ENCODE measurements at regions not wholly inside any gene's neighbourhood (a gene's known extent, or its start where the extent isn't known, plus 50 kb on each side); places are given as distances from the start of the nearest gene placed in this dataset.

DNA sequence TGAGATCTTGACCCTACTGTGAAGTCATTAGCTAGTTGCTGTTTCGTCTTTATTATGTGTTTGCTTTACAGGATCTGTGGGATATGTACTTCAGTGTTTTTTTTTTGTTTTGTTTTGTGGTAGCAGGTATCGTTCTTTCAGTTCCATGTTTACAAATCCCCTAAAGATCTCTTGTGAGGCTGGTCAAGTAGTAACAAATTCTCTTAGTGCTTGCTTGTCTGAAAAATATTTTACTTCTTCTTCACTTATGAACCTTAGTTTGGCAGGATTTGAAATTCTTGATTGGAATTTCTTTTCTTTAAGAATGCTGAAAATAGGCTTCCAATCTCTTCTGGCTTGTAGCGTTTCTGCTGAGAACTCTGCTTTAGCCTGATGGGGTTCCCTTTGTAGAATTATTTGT lies 235.8 kb upstream of the ALCAM start:
- Histone ChIP-seq H3K27ac (ENCODE audit: control insufficient read depth, insufficient read depth) (no peak overlapping the region), H3K9ac (ENCODE audit: control insufficient read depth, insufficient read depth, low read length) (no peak overlapping the region), H3K4me1 (ENCODE audit: control insufficient read depth, insufficient read depth, low read length) (no peaks in the 10 kb centered on the region), H3K4me2 (ENCODE audit: control insufficient read depth, insufficient read depth) (no peak overlapping the region), H3K79me2 (ENCODE audit: control insufficient read depth, insufficient read depth, low read length) (no peaks in the 10 kb centered on the region), H2AFZ (ENCODE audit: control insufficient read depth, low read depth, low read length) (no peak overlapping the region), H3K27me3 (replicated peaks in 1 of 2; ENCODE audit: control insufficient read depth in 2 of 2, insufficient read depth in 2 of 2, low read length in 1 of 2) (no peaks in the 10 kb centered on the region), H3K4me3 (no peak overlapping the region), H4K20me1 (ENCODE audit: control insufficient read depth, insufficient read depth) (no peaks in the 10 kb centered on the region), H3K36me3 (ENCODE audit: control insufficient read depth in 2 of 2, insufficient read depth in 2 of 2, low read length in 1 of 2) (no peaks in the 10 kb centered on the region), H3K9me3 (replicated peaks; ENCODE audit: control insufficient read depth, insufficient read depth, low read length) (no peaks in the 10 kb centered on the region)
- FAIRE-seq, result no peak
- no peak for ATAC-seq
- no TSS peak for BruUV-seq (replicated peaks)
- WGBS (ENCODE audit: insufficient coverage, insufficient replicate concordance, low lambda C conversion rate, missing lambda C conversion rate), result 26% methylated on average over 3 of the region's 3 CpGs
- ChIA-PET SMC1A (ENCODE audit: uncharacterized antibody, unreplicated experiment) (no interaction called here), CTCF (no interaction called here), POLR2A (no interaction called here), RAD21 (ENCODE audit: unreplicated experiment) (interaction anchor here (0.6 kb wide), 1 partner anchor 17 kb away, joined by 3 read pairs; no protein-coding TSS in a partner anchor)
- no peak for TF ChIP-seq YBX1 (IDR thresholded peaks at IDR 0.05)
- TF ChIP-seq PAX5 (IDR thresholded peaks at IDR 0.05; ENCODE audit: borderline replicate concordance, low read depth, low read length), result no peak
- TF ChIP-seq FOXK2 (IDR thresholded peaks at IDR 0.05), result no peak
- no peak for TF ChIP-seq SKIL (IDR thresholded peaks at IDR 0.05; ENCODE audit: low read depth, poor library complexity, severe bottlenecking)
- no peak for TF ChIP-seq ATF2 (IDR thresholded peaks at IDR 0.05; ENCODE audit: low read length)
- TF ChIP-seq NBN (IDR thresholded peaks at IDR 0.05), result no peak
- no peak for TF ChIP-seq MTA3 (IDR thresholded peaks at IDR 0.05; ENCODE audit: borderline replicate concordance, low read length)
- TF ChIP-seq CHD4 (IDR thresholded peaks at IDR 0.05), result no peak
- no peak for TF ChIP-seq POLR2AphosphoS5 (IDR thresholded peaks at IDR 0.05; ENCODE audit: low read length)
- no peak for TF ChIP-seq TCF7 (IDR thresholded peaks at IDR 0.05; ENCODE audit: borderline replicate concordance)
- TF ChIP-seq, protein P1, sequence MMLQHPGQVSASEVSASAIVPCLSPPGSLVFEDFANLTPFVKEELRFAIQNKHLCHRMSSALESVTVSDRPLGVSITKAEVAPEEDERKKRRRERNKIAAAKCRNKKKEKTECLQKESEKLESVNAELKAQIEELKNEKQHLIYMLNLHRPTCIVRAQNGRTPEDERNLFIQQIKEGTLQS (IDR thresholded peaks at IDR 0.05; ENCODE audit: borderline replicate concordance, extremely low read depth, low read depth, low read length), result no peak
- TF ChIP-seq HDGF (IDR thresholded peaks at IDR 0.05), result no peak
- no peak for TF ChIP-seq STAT1 (conservative IDR thresholded peaks at IDR 0.05)
- TF ChIP-seq, protein P2, sequence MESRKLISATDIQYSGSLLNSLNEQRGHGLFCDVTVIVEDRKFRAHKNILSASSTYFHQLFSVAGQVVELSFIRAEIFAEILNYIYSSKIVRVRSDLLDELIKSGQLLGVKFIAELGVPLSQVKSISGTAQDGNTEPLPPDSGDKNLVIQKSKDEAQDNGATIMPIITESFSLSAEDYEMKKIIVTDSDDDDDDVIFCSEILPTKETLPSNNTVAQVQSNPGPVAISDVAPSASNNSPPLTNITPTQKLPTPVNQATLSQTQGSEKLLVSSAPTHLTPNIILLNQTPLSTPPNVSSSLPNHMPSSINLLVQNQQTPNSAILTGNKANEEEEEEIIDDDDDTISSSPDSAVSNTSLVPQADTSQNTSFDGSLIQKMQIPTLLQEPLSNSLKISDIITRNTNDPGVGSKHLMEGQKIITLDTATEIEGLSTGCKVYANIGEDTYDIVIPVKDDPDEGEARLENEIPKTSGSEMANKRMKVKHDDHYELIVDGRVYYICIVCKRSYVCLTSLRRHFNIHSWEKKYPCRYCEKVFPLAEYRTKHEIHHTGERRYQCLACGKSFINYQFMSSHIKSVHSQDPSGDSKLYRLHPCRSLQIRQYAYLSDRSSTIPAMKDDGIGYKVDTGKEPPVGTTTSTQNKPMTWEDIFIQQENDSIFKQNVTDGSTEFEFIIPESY (IDR thresholded peaks at IDR 0.05), result no peak
- in situ Hi-C loops (cut with MboI), result no loop called here
- intact Hi-C loops (cut with micrococcal nuclease; ENCODE audit: unreplicated experiment), result no loop called here
- DNase-seq (ENCODE audit: low read depth, low spot score), result no peak
